Endodermal cell (in vitro differentiated cells): ENCODE measurements at regions not wholly inside any gene's neighbourhood (a gene's known extent, or its start where the extent isn't known, plus 50 kb on each side); places are given as distances from the start of the nearest gene placed in this dataset.

Source experiments
- DNase-seq: peaks from one replicate; pipeline ENCODE4 v3.0.0-alpha.2; 2017
- H3K27ac ChIP-seq: 2 replicates; pipeline ENCODE4 v1.5.1; 2013; ENCODE audit warnings: mild to moderate bottlenecking, low read depth, low read length, moderate library complexity
- H3K27me3 ChIP-seq: 2 replicates; pipeline ENCODE4 v1.6.1; 2013; ENCODE audit warnings: mild to moderate bottlenecking, low read length, moderate library complexity; ENCODE audit not compliant: insufficient read depth, control insufficient read depth, poor library complexity, severe bottlenecking
- H3K36me3 ChIP-seq: 2 replicates; pipeline ENCODE4 v1.7.0; 2013; ENCODE audit warnings: mild to moderate bottlenecking, low read length, moderate library complexity; ENCODE audit not compliant: control insufficient read depth, insufficient read depth
- H3K4me1 ChIP-seq: one replicate; pipeline ENCODE4 v1.7.0; 2013; ENCODE audit warnings: low read length; ENCODE audit not compliant: control insufficient read depth, insufficient read depth
- H3K4me3 ChIP-seq: 2 replicates; pipeline ENCODE4 v1.5.1; 2013; ENCODE audit warnings: mild to moderate bottlenecking, low read length, moderate library complexity
- H3K9ac ChIP-seq: 2 replicates; pipeline ENCODE4 v1.6.1; 2013; ENCODE audit warnings: mild to moderate bottlenecking, low read length, moderate library complexity; ENCODE audit not compliant: poor library complexity, severe bottlenecking; ENCODE audit errors: extremely low read depth
- H3K9me3 ChIP-seq: 2 replicates; pipeline ENCODE4 v1.6.1; 2013; ENCODE audit warnings: mild to moderate bottlenecking, low read length, moderate library complexity; ENCODE audit not compliant: control insufficient read depth
- H3K27ac Mint-ChIP-seq: 2 replicates; pipeline ENCODE4 v1.8.0; 2020; ENCODE audit warnings: mixed read lengths
- H3K27me3 Mint-ChIP-seq: 2 replicates; pipeline ENCODE4 v1.8.0; 2021; ENCODE audit warnings: mild to moderate bottlenecking, mixed read lengths; ENCODE audit not compliant: insufficient read depth
- H3K36me3 Mint-ChIP-seq: 2 replicates; pipeline ENCODE4 v1.8.0; 2020; ENCODE audit warnings: low read depth, mixed read lengths
- H3K4me1 Mint-ChIP-seq: 2 replicates; pipeline ENCODE4 v1.8.0; 2020; ENCODE audit warnings: mixed read lengths
- H3K4me3 Mint-ChIP-seq: 2 replicates; pipeline ENCODE4 v1.8.0; 2020; ENCODE audit warnings: mild to moderate bottlenecking, moderate library complexity, mixed read lengths
- H3K9me3 Mint-ChIP-seq: 2 replicates; pipeline ENCODE4 v1.8.0; 2020; ENCODE audit warnings: mild to moderate bottlenecking, mixed read lengths
- CTCF ChIP-seq: fragments of 200-600 bp; sonication (generic); conservative IDR thresholded peaks from 2 replicates; pipeline ENCODE4 v1.5.0; 2021; ENCODE audit warnings: antibody characterized with exemption, mild to moderate bottlenecking
- WGBS, 2 experiments: methylation state at CpG; one replicate each; pipeline versions ENCODE4 v1.1.5 to v1.1.7; 2013; ENCODE audit warnings: missing lambda C conversion rate in 2 of 2, mixed read lengths in 1 of 2; ENCODE audit not compliant: insufficient coverage in 1 of 2, insufficient read length in 1 of 2; 5-methylcytosine and 5-hydroxymethylcytosine counted together

DNA sequence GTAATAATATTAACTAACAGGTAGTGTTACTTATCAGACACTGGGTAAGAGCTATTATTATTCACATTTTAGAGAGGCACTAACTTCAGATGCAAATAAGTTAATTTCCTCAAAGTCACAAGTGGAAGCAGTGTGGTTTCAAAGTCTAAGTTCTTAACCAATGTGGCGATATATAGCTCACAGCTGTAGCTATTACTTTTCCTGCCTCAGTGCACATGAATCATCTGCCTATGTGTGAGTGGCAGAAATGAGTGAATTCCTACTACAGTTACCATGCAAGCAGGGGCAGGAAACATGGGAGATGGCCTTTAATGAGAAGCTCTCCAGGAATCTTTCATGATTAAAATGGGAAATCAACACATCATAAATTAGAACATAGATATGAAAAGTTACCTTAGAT is 126.2 kb upstream of the EYA4 start:
- 88 to 90% methylated on average over 1 of the region's 1 CpG for WGBS, 2 experiments
- H3K27me3 Mint-ChIP-seq = no peaks in the 10 kb centered on the region
- Histone ChIP-seq H3K36me3 (no peaks in the 10 kb centered on the region), H3K9ac (no peak overlapping the region), H3K9me3 (no peaks in the 10 kb centered on the region), H3K27ac (no peak overlapping the region), H3K4me3 (no peak overlapping the region), H3K4me1 (no peaks in the 10 kb centered on the region), H3K27me3 (no peaks in the 10 kb centered on the region)
- no peak for TF ChIP-seq CTCF
- H3K27ac Mint-ChIP-seq = no peak overlapping the region
- H3K9me3 Mint-ChIP-seq = peaks cover 18% of the 10 kb centered on the region
- no peak overlapping the region for H3K4me3 Mint-ChIP-seq
- DNase-seq = no peak
- no peaks in the 10 kb centered on the region for H3K36me3 Mint-ChIP-seq
- peaks cover 1% of the 10 kb centered on the region for H3K4me1 Mint-ChIP-seq

DNA sequence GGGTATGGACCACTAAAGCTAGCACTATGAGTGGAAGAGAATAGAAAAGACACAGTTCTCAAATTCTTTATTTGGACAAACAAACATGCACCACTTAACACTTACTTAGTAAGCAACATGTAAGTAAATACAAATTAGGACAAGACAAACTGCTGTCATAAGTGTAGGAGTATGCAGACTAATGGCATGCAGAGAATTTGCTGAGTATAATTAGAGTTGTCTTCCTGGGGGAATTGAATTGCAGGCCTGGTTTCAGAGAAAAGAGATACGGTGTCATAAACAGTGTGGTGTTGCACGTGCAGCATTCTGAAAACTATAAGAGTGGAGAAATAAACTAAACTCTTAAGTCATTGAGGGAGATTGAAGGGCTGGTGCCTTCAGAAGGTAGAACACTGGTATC is 125.2 kb upstream of the EYA4 start:
- H3K27ac Mint-ChIP-seq = no peak overlapping the region
- Histone ChIP-seq H3K27ac (no peak overlapping the region), H3K36me3 (no peaks in the 10 kb centered on the region), H3K27me3 (no peaks in the 10 kb centered on the region), H3K4me3 (no peak overlapping the region), H3K4me1 (no peaks in the 10 kb centered on the region), H3K9me3 (no peaks in the 10 kb centered on the region), H3K9ac (no peak overlapping the region)
- peaks cover 24% of the 10 kb centered on the region for H3K9me3 Mint-ChIP-seq
- WGBS, 2 experiments = 92% methylated on average over 2 of the region's 2 CpGs
- peaks cover 1% of the 10 kb centered on the region for H3K4me1 Mint-ChIP-seq
- H3K27me3 Mint-ChIP-seq = no peaks in the 10 kb centered on the region
- DNase-seq = no peak
- H3K4me3 Mint-ChIP-seq = no peak overlapping the region
- no peaks in the 10 kb centered on the region for H3K36me3 Mint-ChIP-seq
- TF ChIP-seq CTCF = no peak

DNA sequence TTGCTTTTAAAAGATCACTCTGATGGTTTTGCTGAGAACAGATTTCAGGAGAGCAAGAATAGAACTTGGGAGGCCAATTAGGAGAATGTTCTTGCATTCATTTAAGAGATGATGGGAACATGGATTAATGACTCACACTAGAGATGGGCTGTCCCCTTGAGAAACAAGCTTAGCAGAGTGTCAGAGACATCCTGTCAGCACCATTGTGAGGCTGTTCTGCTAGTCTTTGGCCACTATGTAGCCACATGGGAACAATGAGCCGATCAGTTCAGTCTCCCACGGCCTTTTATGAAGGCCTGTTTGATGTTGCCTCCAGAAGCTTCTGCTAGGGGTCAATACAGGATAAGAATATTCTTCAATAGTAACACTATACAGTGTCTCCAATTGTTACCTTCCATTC is 113.0 kb upstream of the EYA4 start:
- TF ChIP-seq CTCF = no peak
- no peaks in the 10 kb centered on the region for H3K36me3 Mint-ChIP-seq
- H3K36me3 ChIP-seq = no peaks in the 10 kb centered on the region
- peaks cover 4% of the 10 kb centered on the region for H3K9me3 Mint-ChIP-seq
- no peaks in the 10 kb centered on the region for H3K27me3 ChIP-seq
- H3K4me1 ChIP-seq = no peaks in the 10 kb centered on the region
- 88 to 90% methylated on average over 2 of the region's 2 CpGs for WGBS, 2 experiments
- H3K27ac ChIP-seq = no peak overlapping the region
- DNase-seq = no peak
- no peak overlapping the region for H3K4me3 ChIP-seq
- H3K9ac ChIP-seq = no peak overlapping the region
- no peak overlapping the region for H3K27ac Mint-ChIP-seq
- H3K4me1 Mint-ChIP-seq = no peaks in the 10 kb centered on the region
- H3K4me3 Mint-ChIP-seq = no peak overlapping the region
- no peaks in the 10 kb centered on the region for H3K9me3 ChIP-seq
- H3K27me3 Mint-ChIP-seq = no peaks in the 10 kb centered on the region
